ENCODE measurements at regions not wholly inside any gene's neighbourhood (a gene's known extent, or its start where the extent isn't known, plus 50 kb on each side); places are given as distances from the start of the nearest gene placed in this dataset.

DNA sequence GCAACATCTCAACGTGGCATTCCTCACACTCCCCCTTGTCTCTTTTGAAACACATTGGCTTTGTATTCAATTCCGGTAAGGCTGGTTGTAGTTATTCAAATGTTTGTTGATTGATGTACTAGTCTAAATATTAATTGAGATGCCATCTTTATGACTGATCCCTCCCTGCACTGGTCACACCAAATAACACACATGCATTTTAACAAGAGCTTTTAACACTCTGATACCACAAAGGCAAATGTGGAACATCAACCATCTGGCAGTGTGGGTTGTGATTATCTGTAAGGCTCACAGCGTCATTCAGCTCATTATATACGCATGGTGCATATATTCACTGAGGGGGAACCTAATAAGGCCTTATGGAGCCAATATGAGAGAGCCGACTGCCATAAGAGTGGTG, 305.0 kb downstream of the TENT4A start:
- no peak for TF ChIP-seq CTCF (conservative IDR thresholded peaks at IDR 0.05; ENCODE audit: low read length)
- no peak overlapping the region for H3K4me3 ChIP-seq (ENCODE audit: low read length)
- no peak for DNase-seq (ENCODE audit: low read depth)

GRCh38 chr5:7018601-7019000, 305.4 kb downstream of the TENT4A start:
- no peak for TF ChIP-seq CTCF (conservative IDR thresholded peaks at IDR 0.05; ENCODE audit: low read length)
- DNase-seq (ENCODE audit: low read depth): no peak
- no peak overlapping the region for H3K4me3 ChIP-seq (ENCODE audit: low read length)

DNA sequence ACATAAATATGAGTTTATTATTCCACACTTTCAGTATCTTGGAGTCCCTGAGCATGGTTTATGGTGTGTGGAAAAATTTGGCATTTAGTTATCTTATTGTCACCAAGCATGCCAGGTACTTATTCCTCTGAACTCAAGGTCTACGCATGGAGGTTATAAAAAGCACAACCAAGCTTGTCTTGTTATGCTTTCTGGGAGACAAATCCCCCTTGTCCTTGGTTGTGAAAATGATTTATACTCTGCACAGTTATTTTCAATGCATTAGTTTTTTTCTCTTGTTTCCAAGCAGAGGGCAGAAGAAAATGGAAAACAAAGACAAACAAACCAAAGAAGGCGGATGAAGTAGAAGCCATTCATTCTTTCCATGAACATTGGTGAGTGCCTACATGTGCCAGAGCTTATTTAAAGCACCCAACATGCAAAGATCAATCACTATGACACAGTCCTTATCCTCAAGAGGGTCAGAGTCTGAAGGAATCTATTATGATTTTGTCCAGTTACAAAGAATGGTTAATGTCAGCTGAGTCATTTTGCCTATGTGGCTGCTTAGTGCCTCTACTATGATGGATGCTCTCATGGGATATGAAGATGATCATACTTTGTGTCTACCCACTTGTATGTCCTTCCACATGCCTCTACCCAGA, 323.1 kb downstream of the TENT4A start:
- DNase-seq (ENCODE audit: low read depth): no peak
- no peak for TF ChIP-seq CTCF (conservative IDR thresholded peaks at IDR 0.05; ENCODE audit: low read length)

GRCh38 chr5:7039074-7039473, 325.8 kb downstream of the TENT4A start:
- no peak for DNase-seq (ENCODE audit: low read depth)
- TF ChIP-seq CTCF (conservative IDR thresholded peaks at IDR 0.05; ENCODE audit: low read length): no peak
- no peak overlapping the region for H3K4me3 ChIP-seq (ENCODE audit: low read length)

More for the DNA sequence above, 323.1 kb downstream of the TENT4A start:
- H3K4me3 ChIP-seq (ENCODE audit: low read length): no peak overlapping the region

DNA sequence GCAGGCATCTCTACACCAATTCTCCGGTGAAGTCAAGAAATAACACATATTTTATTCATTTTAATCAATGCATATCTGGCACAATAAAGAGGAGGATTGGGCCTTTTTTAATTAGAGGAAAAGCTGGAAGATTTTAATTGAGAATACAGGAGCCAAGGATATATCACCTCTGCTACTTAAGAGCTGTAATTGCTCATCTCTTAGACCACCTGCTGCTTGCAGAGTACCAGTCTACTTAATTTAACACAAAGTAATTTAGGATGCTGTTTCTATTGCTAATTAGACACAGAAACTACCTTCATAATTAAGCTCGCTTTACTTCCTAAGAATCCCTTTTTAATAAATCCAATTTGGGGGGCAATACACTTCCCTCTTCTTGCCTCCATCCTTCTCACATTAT, 326.9 kb downstream of the TENT4A start:
- no peak overlapping the region for H3K4me3 ChIP-seq (ENCODE audit: low read length)
- no peak for TF ChIP-seq CTCF (conservative IDR thresholded peaks at IDR 0.05; ENCODE audit: low read length)
- DNase-seq (ENCODE audit: low read depth): no peak

DNA sequence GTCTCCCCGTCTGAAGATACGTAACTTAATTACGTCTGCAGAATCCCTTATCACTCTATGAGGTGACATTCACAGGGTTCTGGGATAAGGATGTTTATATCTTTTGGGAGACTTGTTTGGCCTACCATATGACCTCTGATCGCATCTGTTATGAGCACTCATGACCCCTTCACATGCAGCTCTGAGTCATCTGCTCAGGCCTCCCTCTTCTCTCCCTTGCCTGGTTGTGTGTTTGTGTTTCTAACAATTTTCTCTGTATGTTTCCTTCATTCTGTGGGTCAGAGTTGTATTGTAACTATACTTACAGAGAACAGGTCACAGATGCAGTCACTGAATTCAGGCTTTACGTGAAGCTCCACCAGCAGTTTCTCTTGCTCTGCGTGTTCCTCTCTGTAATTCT, 330.6 kb downstream of the TENT4A start:
- TF ChIP-seq CTCF (conservative IDR thresholded peaks at IDR 0.05; ENCODE audit: low read length): no peak
- no peak for DNase-seq (ENCODE audit: low read depth)
- no peak overlapping the region for H3K4me3 ChIP-seq (ENCODE audit: low read length)

- H3K4me3 ChIP-seq (ENCODE audit: low read length): no peak overlapping the region
- no peak for DNase-seq (ENCODE audit: low read depth)
- TF ChIP-seq CTCF (conservative IDR thresholded peaks at IDR 0.05; ENCODE audit: low read length): no peak
Measured at GRCh38 chr5:7047511-7048261, 334.5 kb downstream of the TENT4A start.

All from AG10803 (cell line).